SK-N-SH treated with all-trans-retinoic acid at 6 μM for 48 hours (cell line): ENCODE measurements at regions not wholly inside any gene's neighbourhood (a gene's known extent, or its start where the extent isn't known, plus 50 kb on each side); places are given as distances from the start of the nearest gene placed in this dataset.

Experiments used
- ATAC-seq: fragments of 200-7000 bp; cut with Tn5 transposase; 3 replicates; pipeline ENCODE4 v1.9.1; 2020; ENCODE audit warnings: mild to moderate bottlenecking, moderate library complexity
- ARNTL ChIP-seq: fragments of 450-650 bp; formaldehyde crosslinking; IDR thresholded peaks from 2 replicates; pipeline ENCODE4 v1.5.0; 2020; ENCODE audit warnings: low read depth, mild to moderate bottlenecking, moderate library complexity, borderline replicate concordance
- CSDC2 ChIP-seq: fragments of 250-450 bp; sonication (Bioruptor Pico); IDR thresholded peaks from 2 replicates; pipeline ENCODE4 v1.5.0; 2020; ENCODE audit warnings: mild to moderate bottlenecking, moderate library complexity
- ESRRG ChIP-seq: fragments of 250-450 bp; sonication (Bioruptor Pico); IDR thresholded peaks from 2 replicates; pipeline ENCODE4 v1.6.1; 2021; ENCODE audit warnings: mild to moderate bottlenecking
- ISL1 ChIP-seq: fragments of 250-450 bp; sonication (Bioruptor Pico); IDR thresholded peaks from 2 replicates; pipeline ENCODE4 v2.1.2; 2022; ENCODE audit warnings: mild to moderate bottlenecking, moderate library complexity
- PPARA ChIP-seq: fragments of 250-450 bp; sonication (Bioruptor Pico); IDR thresholded peaks from 2 replicates; pipeline ENCODE4 v1.5.0; 2020; ENCODE audit warnings: mild to moderate bottlenecking, borderline replicate concordance
- RARB ChIP-seq: fragments of 250-450 bp; sonication (Bioruptor Pico); IDR thresholded peaks from 2 replicates; pipeline ENCODE4 v1.8.0; 2021; ENCODE audit warnings: mild to moderate bottlenecking, moderate library complexity
- SNAI2 ChIP-seq: fragments of 250-450 bp; sonication (Bioruptor Pico); IDR thresholded peaks from 2 replicates; pipeline ENCODE4 v1.5.0; 2020; ENCODE audit warnings: mild to moderate bottlenecking, moderate library complexity
- TCF4 ChIP-seq: fragments of 250-450 bp; sonication (Bioruptor Pico); IDR thresholded peaks from 2 replicates; pipeline ENCODE4 v1.8.0; 2021; ENCODE audit warnings: mild to moderate bottlenecking, moderate library complexity, borderline replicate concordance
- TOX ChIP-seq: fragments of 250-450 bp; sonication (Bioruptor Pico); IDR thresholded peaks from 2 replicates; pipeline ENCODE4 v1.8.0; 2021; ENCODE audit warnings: mild to moderate bottlenecking, moderate library complexity, borderline replicate concordance
- ZNF565 ChIP-seq: fragments of 450-650 bp; formaldehyde crosslinking; conservative IDR thresholded peaks from 2 replicates; pipeline ENCODE4 v1.5.0; 2020; ENCODE audit warnings: low read depth, mild to moderate bottlenecking, moderate library complexity
- ZNF70 ChIP-seq: fragments of 450-650 bp; formaldehyde crosslinking; IDR thresholded peaks from 2 replicates; pipeline ENCODE4 v1.5.0; 2020; ENCODE audit warnings: mild to moderate bottlenecking, moderate library complexity
- ZNF8 ChIP-seq: fragments of 450-650 bp; formaldehyde crosslinking; IDR thresholded peaks from 2 replicates; pipeline ENCODE4 v1.5.0; 2020; ENCODE audit warnings: mild to moderate bottlenecking, moderate library complexity
- TF ChIP-seq, protein P1 (sequence below): fragments of 250-450 bp; sonication (Bioruptor Pico); IDR thresholded peaks from 2 replicates; pipeline ENCODE4 v1.5.1; 2021; ENCODE audit warnings: mild to moderate bottlenecking, moderate library complexity
- TF ChIP-seq, protein P2 (sequence below): fragments of 250-450 bp; sonication (Bioruptor Pico); IDR thresholded peaks from 2 replicates; pipeline ENCODE4 v1.8.0; 2021; ENCODE audit warnings: low read depth, mild to moderate bottlenecking, moderate library complexity, borderline replicate concordance
- TF ChIP-seq, protein P3 (sequence below): fragments of 250-450 bp; sonication (Bioruptor Pico); IDR thresholded peaks from 2 replicates; pipeline ENCODE4 v1.8.0; 2020; ENCODE audit warnings: mild to moderate bottlenecking, moderate library complexity, borderline replicate concordance
- TF ChIP-seq, protein P4 (sequence below): fragments of 250-450 bp; sonication (Bioruptor Pico); IDR thresholded peaks from 2 replicates; pipeline ENCODE4 v1.5.0; 2020; ENCODE audit warnings: mild to moderate bottlenecking, moderate library complexity

DNA sequence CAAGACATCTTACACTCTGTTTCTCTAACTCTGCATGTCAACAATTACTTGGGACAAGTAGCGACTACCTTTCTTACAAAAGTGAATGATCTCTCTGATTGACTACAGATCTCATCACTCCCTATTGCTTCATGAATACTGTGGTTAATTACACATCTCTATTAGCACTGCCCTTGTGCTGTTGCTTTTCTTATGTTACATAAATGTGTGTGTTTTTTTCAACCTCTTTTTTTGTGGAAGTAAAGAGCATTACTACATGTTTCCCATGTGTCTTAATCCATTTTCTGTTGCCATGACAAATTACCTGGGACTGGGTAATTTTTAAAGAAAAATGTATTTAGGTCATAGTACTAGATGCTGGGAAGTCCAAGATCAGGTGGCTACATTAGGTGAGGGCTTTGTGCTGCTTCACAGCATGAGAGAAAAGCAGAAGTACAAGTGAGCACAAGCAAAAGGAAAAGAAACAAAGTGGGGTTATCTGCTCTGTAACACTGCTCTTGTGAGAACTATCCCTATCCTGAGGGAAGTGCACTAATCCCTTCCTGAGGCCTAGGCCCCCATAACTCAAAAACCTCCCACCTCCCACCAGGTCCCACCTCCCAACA lies 298.2 kb upstream of the SATB1 start:
- ATAC-seq, result no peak
- no peak for TF ChIP-seq PPARA (CRISPR knock-in tag)

DNA sequence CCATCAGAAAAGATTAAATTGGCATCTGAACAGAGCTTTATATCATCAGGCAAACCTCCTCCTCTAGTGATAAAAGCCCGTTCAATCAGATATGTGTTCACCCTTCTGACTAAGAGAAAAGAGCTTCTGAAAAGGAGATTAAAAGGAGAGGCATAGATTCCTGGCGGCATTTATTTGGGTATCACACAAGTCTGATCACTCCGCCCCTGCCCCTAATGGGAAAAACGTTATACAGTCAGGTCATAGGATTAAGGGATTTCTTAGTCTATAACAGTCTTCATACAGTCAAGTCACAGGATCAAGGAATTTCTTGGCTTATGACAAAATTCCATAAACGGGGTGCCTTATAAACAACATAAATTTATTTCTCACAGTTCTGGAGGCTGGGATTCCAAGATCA lies 295.4 kb upstream of the SATB1 start:
- no peak for TF ChIP-seq ZNF565 (CRISPR knock-in tag)
- no peak for TF ChIP-seq ESRRG (CRISPR knock-in tag)
- TF ChIP-seq TOX, result no peak
- TF ChIP-seq ZNF70 (CRISPR knock-in tag), result no peak
- TF ChIP-seq SNAI2, result no peak
- TF ChIP-seq, protein P1, sequence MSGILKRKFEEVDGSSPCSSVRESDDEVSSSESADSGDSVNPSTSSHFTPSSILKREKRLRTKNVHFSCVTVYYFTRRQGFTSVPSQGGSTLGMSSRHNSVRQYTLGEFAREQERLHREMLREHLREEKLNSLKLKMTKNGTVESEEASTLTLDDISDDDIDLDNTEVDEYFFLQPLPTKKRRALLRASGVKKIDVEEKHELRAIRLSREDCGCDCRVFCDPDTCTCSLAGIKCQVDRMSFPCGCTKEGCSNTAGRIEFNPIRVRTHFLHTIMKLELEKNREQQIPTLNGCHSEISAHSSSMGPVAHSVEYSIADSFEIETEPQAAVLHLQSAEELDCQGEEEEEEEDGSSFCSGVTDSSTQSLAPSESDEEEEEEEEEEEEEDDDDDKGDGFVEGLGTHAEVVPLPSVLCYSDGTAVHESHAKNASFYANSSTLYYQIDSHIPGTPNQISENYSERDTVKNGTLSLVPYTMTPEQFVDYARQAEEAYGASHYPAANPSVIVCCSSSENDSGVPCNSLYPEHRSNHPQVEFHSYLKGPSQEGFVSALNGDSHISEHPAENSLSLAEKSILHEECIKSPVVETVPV (CRISPR knock-in tag), result no peak
- TF ChIP-seq, protein P2, sequence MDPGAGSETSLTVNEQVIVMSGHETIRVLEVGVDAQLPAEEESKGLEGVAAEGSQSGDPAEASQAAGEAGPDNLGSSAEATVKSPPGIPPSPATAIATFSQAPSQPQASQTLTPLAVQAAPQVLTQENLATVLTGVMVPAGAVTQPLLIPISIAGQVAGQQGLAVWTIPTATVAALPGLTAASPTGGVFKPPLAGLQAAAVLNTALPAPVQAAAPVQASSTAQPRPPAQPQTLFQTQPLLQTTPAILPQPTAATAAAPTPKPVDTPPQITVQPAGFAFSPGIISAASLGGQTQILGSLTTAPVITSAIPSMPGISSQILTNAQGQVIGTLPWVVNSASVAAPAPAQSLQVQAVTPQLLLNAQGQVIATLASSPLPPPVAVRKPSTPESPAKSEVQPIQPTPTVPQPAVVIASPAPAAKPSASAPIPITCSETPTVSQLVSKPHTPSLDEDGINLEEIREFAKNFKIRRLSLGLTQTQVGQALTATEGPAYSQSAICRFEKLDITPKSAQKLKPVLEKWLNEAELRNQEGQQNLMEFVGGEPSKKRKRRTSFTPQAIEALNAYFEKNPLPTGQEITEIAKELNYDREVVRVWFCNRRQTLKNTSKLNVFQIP (CRISPR knock-in tag), result no peak
- TF ChIP-seq TCF4 (CRISPR knock-in tag), result no peak
- TF ChIP-seq, all 23 proteins: peak for 0
- no peak for ATAC-seq

DNA sequence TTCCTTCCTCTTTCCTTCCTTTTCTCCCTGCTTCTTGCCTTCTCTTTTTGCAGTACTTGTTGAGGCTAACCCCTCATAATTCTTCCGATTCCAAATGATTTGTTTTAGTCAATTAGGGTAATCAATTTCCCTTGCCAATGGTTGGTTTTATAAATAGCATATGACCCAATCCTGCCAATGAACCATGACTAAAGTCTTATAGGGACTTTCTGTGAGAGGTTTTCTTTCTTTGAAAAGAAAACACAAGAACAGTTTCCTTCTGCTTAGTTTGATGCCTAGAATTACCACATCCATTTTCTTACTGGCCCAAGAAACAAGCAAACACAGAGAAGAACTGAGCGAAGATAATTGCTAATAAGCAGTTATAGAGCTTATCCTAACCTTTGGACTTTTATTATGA lies 292.5 kb upstream of the SATB1 start:
- no peak for TF ChIP-seq ESRRG (CRISPR knock-in tag)
- TF ChIP-seq PPARA (CRISPR knock-in tag), result no peak
- TF ChIP-seq CSDC2 (CRISPR knock-in tag), result no peak
- TF ChIP-seq, protein P3, sequence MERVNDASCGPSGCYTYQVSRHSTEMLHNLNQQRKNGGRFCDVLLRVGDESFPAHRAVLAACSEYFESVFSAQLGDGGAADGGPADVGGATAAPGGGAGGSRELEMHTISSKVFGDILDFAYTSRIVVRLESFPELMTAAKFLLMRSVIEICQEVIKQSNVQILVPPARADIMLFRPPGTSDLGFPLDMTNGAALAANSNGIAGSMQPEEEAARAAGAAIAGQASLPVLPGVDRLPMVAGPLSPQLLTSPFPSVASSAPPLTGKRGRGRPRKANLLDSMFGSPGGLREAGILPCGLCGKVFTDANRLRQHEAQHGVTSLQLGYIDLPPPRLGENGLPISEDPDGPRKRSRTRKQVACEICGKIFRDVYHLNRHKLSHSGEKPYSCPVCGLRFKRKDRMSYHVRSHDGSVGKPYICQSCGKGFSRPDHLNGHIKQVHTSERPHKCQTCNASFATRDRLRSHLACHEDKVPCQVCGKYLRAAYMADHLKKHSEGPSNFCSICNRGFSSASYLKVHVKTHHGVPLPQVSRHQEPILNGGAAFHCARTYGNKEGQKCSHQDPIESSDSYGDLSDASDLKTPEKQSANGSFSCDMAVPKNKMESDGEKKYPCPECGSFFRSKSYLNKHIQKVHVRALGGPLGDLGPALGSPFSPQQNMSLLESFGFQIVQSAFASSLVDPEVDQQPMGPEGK, result no peak
- TF ChIP-seq, protein P2 (CRISPR knock-in tag), result no peak
- no peak for TF ChIP-seq RARB (CRISPR knock-in tag)
- TF ChIP-seq, protein P4, sequence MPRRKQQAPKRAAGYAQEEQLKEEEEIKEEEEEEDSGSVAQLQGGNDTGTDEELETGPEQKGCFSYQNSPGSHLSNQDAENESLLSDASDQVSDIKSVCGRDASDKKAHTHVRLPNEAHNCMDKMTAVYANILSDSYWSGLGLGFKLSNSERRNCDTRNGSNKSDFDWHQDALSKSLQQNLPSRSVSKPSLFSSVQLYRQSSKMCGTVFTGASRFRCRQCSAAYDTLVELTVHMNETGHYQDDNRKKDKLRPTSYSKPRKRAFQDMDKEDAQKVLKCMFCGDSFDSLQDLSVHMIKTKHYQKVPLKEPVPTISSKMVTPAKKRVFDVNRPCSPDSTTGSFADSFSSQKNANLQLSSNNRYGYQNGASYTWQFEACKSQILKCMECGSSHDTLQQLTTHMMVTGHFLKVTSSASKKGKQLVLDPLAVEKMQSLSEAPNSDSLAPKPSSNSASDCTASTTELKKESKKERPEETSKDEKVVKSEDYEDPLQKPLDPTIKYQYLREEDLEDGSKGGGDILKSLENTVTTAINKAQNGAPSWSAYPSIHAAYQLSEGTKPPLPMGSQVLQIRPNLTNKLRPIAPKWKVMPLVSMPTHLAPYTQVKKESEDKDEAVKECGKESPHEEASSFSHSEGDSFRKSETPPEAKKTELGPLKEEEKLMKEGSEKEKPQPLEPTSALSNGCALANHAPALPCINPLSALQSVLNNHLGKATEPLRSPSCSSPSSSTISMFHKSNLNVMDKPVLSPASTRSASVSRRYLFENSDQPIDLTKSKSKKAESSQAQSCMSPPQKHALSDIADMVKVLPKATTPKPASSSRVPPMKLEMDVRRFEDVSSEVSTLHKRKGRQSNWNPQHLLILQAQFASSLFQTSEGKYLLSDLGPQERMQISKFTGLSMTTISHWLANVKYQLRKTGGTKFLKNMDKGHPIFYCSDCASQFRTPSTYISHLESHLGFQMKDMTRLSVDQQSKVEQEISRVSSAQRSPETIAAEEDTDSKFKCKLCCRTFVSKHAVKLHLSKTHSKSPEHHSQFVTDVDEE, result no peak
- TF ChIP-seq, all 23 proteins: peak for 0
- ATAC-seq, result no peak

DNA sequence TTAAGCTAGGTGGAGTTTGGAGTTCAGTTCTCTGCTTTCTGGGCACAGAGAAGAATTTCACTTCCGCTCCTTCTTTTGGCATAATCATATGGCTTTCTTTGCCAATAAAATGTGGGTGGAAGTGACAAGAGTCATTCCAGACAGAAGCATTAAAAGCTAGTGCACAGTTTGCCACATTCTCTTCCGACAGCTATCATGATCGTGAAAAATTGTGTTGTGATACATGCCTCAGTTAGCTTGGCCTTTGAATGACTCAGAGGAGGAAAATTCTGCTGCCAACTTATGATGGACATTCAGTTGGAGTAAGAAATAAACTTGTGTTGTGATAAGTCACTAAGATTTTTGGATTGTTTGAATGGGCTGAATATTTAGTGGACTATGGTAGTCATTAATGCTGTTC lies 291.7 kb upstream of the SATB1 start:
- ATAC-seq, result no peak; the same call in 2 of the 3 replicates
- TF ChIP-seq, protein P4, result no peak
- TF ChIP-seq ZNF8 (CRISPR knock-in tag), result no peak
- TF ChIP-seq ISL1 (CRISPR knock-in tag), result peak; percentile 73
- TF ChIP-seq ARNTL (CRISPR knock-in tag), result no peak
